GM12878 (cell line): ENCODE measurements at regions not wholly inside any gene's neighbourhood (a gene's known extent, or its start where the extent isn't known, plus 50 kb on each side); places are given as distances from the start of the nearest gene placed in this dataset.

Source experiments
- ATAC-seq: fragments of 200-7000 bp; cut with Tn5 transposase; 3 replicates; pipeline ENCODE4 v1.9.1; 2020; ENCODE audit warnings: mild to moderate bottlenecking, moderate library complexity
- BruUV-seq: library from RNA; stranded (reverse); fragments of 400-500 nt; replicated peaks from 2 replicates; lab custom pipeline; 2021; lab: Mats Ljungman, UMichigan
- CTCF ChIA-PET: fragments of 300-600 bp; sonication (Branson Sonifier 250); formaldehyde crosslinking; extraction: SDS; loops from one replicate; lab custom pipeline; 2021; ENCODE audit warnings: inconsistent platforms; lab: Yijun Ruan, JAX
- POLR2A ChIA-PET: fragments of 350-600 bp; formaldehyde crosslinking; extraction: SDS; loops from one replicate; lab custom pipeline; 2021; ENCODE audit warnings: inconsistent platforms; lab: Charles Lee
- RAD21 ChIA-PET: fragments of 300-600 bp; sonication (Branson Sonifier 250); formaldehyde crosslinking; loops from one replicate; lab custom pipeline; 2023; ENCODE audit warnings: antibody characterized with exemption; ENCODE audit not compliant: unreplicated experiment; lab: Charles Lee
- SMC1A ChIA-PET: fragments of 300-600 bp; sonication (Branson Sonifier 250); formaldehyde crosslinking; loops from one replicate; lab custom pipeline; 2023; ENCODE audit not compliant: unreplicated experiment, uncharacterized antibody; lab: Charles Lee
- DNase-seq: peaks from one replicate; pipeline ENCODE4 v3.0.0-alpha.2; 2011; ENCODE audit warnings: low read depth, low spot score
- FAIRE-seq: peaks from 3 replicates; lab custom pipeline; 2011; peaks lifted over from hg19 to GRCh38; lab: Jason Lieb, UNC
- H2AFZ ChIP-seq: 2 replicates; pipeline ENCODE4 v1.6.0; 2011; ENCODE audit warnings: low read depth, low read length, control low read depth; ENCODE audit not compliant: control insufficient read depth
- H3K27ac ChIP-seq: 2 replicates; pipeline ENCODE4 v1.5.1; 2011; ENCODE audit warnings: control low read depth; ENCODE audit not compliant: control insufficient read depth, insufficient read depth
- H3K27me3 ChIP-seq, 2 experiments: replicated peaks in 1 of 2; 2 replicates each; pipeline versions ENCODE4 v1.6.0 to v1.6.1; 2011; ENCODE audit warnings: low read length in 1 of 2; ENCODE audit not compliant: control insufficient read depth in 2 of 2, insufficient read depth in 2 of 2
- H3K36me3 ChIP-seq, 2 experiments: 2 replicates each; pipeline ENCODE4 v1.5.1; 2011; ENCODE audit warnings: low read length in 1 of 2; ENCODE audit not compliant: control insufficient read depth in 2 of 2, insufficient read depth in 2 of 2
- H3K4me1 ChIP-seq: 2 replicates; pipeline ENCODE4 v1.6.1; 2011; ENCODE audit warnings: mild to moderate bottlenecking, low read length, moderate library complexity, mixed read lengths; ENCODE audit not compliant: control insufficient read depth, insufficient read depth
- H3K4me2 ChIP-seq: 2 replicates; pipeline ENCODE4 v1.6.0; 2011; ENCODE audit warnings: control low read depth; ENCODE audit not compliant: control insufficient read depth, insufficient read depth
- H3K4me3 ChIP-seq: fragments of 200-600 bp; sonication (generic); 2 replicates; pipeline ENCODE4 v1.5.1; 2016
- H3K79me2 ChIP-seq: 2 replicates; pipeline ENCODE4 v1.6.0; 2011; ENCODE audit warnings: low read length; ENCODE audit not compliant: control insufficient read depth, insufficient read depth
- H3K9ac ChIP-seq: 2 replicates; pipeline ENCODE4 v1.8.0; 2011; ENCODE audit warnings: low read length, control low read depth, mixed read lengths; ENCODE audit not compliant: control insufficient read depth, insufficient read depth
- H3K9me3 ChIP-seq: replicated peaks from 3 replicates; pipeline ENCODE4 v1.5.1; 2011; ENCODE audit warnings: mild to moderate bottlenecking, low read length; ENCODE audit not compliant: control insufficient read depth, insufficient read depth
- H4K20me1 ChIP-seq: 2 replicates; pipeline ENCODE4 v1.6.0; 2011; ENCODE audit not compliant: control insufficient read depth, insufficient read depth
- SKIL ChIP-seq: fragments of 450-650 bp; IDR thresholded peaks from 2 replicates; pipeline ENCODE4 v1.6.1; 2017; ENCODE audit warnings: mild to moderate bottlenecking, low read depth, inconsistent platforms; ENCODE audit not compliant: poor library complexity, severe bottlenecking
- SPI1 ChIP-seq: IDR thresholded peaks from 2 replicates; pipeline ENCODE4 v1.6.1; 2011; ENCODE audit warnings: low read depth, mild to moderate bottlenecking, low read length, moderate library complexity, borderline replicate concordance; ENCODE audit not compliant: insufficient read depth
- whole genome bisulfite sequencing: methylation state at CpG from one replicate; pipeline ENCODE4 v1.1.6; 2016; ENCODE audit warnings: low lambda C conversion rate; ENCODE audit not compliant: insufficient replicate concordance, insufficient coverage; ENCODE audit errors: missing lambda C conversion rate; 5-methylcytosine and 5-hydroxymethylcytosine counted together
- in situ Hi-C: fragments of 300-500 bp; cut with MboI; formaldehyde crosslinking; loops from 9 replicates; pipeline ENCODE4 v1.14.3; 2018; ENCODE audit warnings: mixed read lengths
- intact Hi-C: fragments of 100-400 bp; cut with micrococcal nuclease; formaldehyde crosslinking; loops from one replicate; pipeline ENCODE4 v1.14.2; 2022; ENCODE audit not compliant: unreplicated experiment

- no peak overlapping the region for H3K27ac ChIP-seq
- no peaks in the 10 kb centered on the region for H3K27me3 ChIP-seq
- BruUV-seq = no TSS peak
- no peak overlapping the region for H3K9ac ChIP-seq
- no peaks in the 10 kb centered on the region for H3K79me2 ChIP-seq
- H3K4me3 ChIP-seq = no peak overlapping the region
- WGBS = 78% methylated on average over 1 of the region's 1 CpG
- FAIRE-seq (no peak), DNase-seq (no peak), ATAC-seq (no peak)
- SMC1A ChIA-PET = no interaction called here
- H3K9me3 ChIP-seq = no peaks in the 10 kb centered on the region; the same call in 2 of the 3 replicates
- POLR2A ChIA-PET = no interaction called here
- in situ Hi-C loops = no loop called here
- CTCF ChIA-PET = no interaction called here
- H3K4me2 ChIP-seq = no peak overlapping the region
- no peaks in the 10 kb centered on the region for H4K20me1 ChIP-seq
- RAD21 ChIA-PET = no interaction called here
- H3K4me1 ChIP-seq = no peaks in the 10 kb centered on the region
- intact Hi-C loops = no loop called here
- peaks cover 0 to 3% of the 10 kb centered on the region in 2 experiments; a peak in 2 of 4 replicates for H3K36me3 ChIP-seq
- TF ChIP-seq SPI1 = no peak
- H2AFZ ChIP-seq = no peak overlapping the region
Observed at GRCh38 chr22:26737262-26737661, 79.9 kb downstream of the MIAT start.

- ATAC-seq = no peak
- in situ Hi-C loops = no loop called here
- H3K79me2 ChIP-seq = no peaks in the 10 kb centered on the region
- no TSS peak for BruUV-seq
- H2AFZ ChIP-seq = no peak overlapping the region
- no peak for DNase-seq
- H3K36me3 ChIP-seq = no peaks in the 10 kb centered on the region; a peak in 2 of 4 replicates
- no peak overlapping the region for H3K4me2 ChIP-seq
- no peaks in the 10 kb centered on the region for H3K27me3 ChIP-seq
- no peak overlapping the region for H3K27ac ChIP-seq
- CTCF ChIA-PET = interaction anchor here (1.8 kb wide), 1 partner anchor 61 kb away, joined by 3 read pairs; no protein-coding TSS in a partner anchor
- no peaks in the 10 kb centered on the region for H4K20me1 ChIP-seq
- intact Hi-C loops = no loop called here
- no peaks in the 10 kb centered on the region for H3K4me1 ChIP-seq
- no peak for FAIRE-seq
- TF ChIP-seq SKIL = no peak
- TF ChIP-seq, all 136 proteins: peak for 0
- WGBS = 65% methylated on average over 9 of the region's 9 CpGs
- Histone ChIP-seq H3K9me3 (no peaks in the 10 kb centered on the region), H3K9ac (no peak overlapping the region), H3K4me3 (no peak overlapping the region)
- POLR2A ChIA-PET = no interaction called here
- RAD21 ChIA-PET = no interaction called here
- SMC1A ChIA-PET = no interaction called here
Observed at GRCh38 chr22:26740253-26740652, 82.9 kb downstream of the MIAT start.
